ENCODE measurements at regions not wholly inside any gene's neighbourhood (a gene's known extent, or its start where the extent isn't known, plus 50 kb on each side); places are given as distances from the start of the nearest gene placed in this dataset.

DNA sequence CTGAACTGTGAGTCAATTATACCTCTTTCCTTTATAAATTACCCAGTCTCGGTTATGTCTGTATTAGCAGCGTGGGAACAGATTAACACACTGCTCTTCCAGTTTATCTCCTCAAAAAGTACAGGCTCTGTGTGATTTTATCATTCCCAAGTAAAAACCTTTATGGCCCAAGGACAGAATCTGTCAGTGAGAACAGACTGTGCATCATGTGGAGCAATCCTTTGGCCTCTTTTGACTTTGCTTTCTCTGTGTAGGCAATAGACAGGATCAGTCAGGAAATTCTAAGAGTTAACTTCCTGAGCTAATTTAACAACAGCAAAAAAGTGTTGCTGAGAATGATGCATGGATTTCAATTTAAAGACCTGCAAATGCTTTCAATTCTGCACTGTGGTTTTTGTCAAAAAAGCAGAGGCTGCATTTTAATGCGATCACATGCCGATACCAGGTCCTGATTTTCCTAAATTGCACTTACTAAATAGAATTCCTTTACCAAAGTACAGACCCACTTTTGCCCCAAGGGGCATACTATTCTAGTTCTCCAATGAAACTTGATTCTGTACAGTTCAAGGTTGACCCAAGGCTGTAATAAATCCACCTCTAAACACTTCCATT lies 246.7 kb upstream of the MARCKS start:
- TF ChIP-seq, protein P1, sequence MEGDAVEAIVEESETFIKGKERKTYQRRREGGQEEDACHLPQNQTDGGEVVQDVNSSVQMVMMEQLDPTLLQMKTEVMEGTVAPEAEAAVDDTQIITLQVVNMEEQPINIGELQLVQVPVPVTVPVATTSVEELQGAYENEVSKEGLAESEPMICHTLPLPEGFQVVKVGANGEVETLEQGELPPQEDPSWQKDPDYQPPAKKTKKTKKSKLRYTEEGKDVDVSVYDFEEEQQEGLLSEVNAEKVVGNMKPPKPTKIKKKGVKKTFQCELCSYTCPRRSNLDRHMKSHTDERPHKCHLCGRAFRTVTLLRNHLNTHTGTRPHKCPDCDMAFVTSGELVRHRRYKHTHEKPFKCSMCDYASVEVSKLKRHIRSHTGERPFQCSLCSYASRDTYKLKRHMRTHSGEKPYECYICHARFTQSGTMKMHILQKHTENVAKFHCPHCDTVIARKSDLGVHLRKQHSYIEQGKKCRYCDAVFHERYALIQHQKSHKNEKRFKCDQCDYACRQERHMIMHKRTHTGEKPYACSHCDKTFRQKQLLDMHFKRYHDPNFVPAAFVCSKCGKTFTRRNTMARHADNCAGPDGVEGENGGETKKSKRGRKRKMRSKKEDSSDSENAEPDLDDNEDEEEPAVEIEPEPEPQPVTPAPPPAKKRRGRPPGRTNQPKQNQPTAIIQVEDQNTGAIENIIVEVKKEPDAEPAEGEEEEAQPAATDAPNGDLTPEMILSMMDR (IDR thresholded peaks at IDR 0.05; ENCODE audit: low read length, missing control alignments) = no peak
- H3K4me3 ChIP-seq (replicated peaks; ENCODE audit: low read depth, low read length) = no peak overlapping the region
- DNase-seq (ENCODE audit: low read depth) = no peak

GRCh38 chr6:113616701-113617274 lies 240.4 kb upstream of the MARCKS start:
- TF ChIP-seq, protein P1 (IDR thresholded peaks at IDR 0.05; ENCODE audit: low read length, missing control alignments) = no peak
- DNase-seq (ENCODE audit: low read depth) = no peak
- H3K4me3 ChIP-seq (replicated peaks; ENCODE audit: low read depth, low read length) = no peak overlapping the region

DNA sequence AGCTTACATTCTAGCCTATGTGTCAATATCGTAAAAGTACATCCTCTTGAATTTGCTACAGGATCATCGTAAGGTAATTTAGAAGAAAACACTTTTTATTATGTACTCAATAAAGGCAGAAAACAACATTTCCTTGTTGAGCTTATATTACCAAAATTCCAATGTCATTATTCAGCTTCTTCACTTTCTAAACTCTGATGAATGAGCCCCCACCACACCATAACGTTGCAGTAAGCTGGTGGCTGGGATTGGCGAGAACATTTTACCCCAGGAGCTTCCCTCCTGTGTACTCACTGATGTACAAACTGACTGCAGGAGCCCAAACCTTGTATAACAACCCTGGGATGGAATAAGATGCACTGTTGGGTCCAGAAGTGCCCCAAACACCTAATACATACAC lies 238.1 kb upstream of the MARCKS start:
- no peak for DNase-seq (ENCODE audit: low read depth)
- TF ChIP-seq, protein P1 (IDR thresholded peaks at IDR 0.05; ENCODE audit: low read length, missing control alignments) = no peak
- no peak overlapping the region for H3K4me3 ChIP-seq (replicated peaks; ENCODE audit: low read depth, low read length)

GRCh38 chr6:113620386-113620785 lies 236.8 kb upstream of the MARCKS start:
- no peak overlapping the region for H3K4me3 ChIP-seq (replicated peaks; ENCODE audit: low read depth, low read length)
- TF ChIP-seq, protein P1 (IDR thresholded peaks at IDR 0.05; ENCODE audit: low read length, missing control alignments) = no peak

DNA sequence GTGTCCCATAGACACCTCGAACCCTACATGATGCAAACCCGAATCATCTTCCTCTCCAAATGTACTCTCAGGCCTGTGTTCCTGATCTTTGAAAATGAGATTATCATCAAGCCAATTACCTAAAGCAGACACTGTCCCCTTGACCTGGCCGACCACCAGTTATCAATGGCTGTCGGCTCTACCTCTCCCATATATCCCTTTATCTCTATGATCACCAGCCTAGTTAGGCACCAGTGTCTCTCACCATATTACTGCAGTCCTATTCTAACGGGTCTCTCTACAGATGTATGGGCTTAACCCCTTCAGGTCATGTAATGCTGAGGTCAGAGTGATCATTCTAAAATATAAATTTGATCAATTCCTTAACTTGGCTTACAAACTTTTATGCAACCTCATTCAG lies 234.9 kb upstream of the MARCKS start:
- DNase-seq (ENCODE audit: low read depth) = no peak
- H3K4me3 ChIP-seq (replicated peaks; ENCODE audit: low read depth, low read length) = no peak overlapping the region
- TF ChIP-seq, protein P1 (IDR thresholded peaks at IDR 0.05; ENCODE audit: low read length, missing control alignments) = no peak

More at GRCh38 chr6:113620386-113620785, 236.8 kb upstream of the MARCKS start:
- no peak for DNase-seq (ENCODE audit: low read depth)

DNA sequence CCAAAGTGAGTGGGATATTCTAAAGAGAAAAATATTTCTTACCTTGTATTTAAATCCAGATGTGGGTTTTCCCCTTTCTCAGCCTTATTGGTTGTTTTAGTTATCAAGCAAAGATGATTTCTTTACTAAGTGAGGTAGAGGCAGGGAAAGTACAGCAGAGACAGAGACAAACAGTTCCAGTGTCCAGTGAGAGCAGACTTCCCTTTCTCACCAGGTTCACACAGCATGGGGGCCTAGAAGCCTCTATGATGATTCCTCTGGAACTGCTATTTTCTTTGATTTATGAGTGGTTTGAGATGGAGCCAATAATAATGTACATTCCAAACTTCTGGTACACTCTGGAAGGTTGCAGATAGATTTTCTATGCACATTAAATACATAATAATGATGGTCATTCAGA lies 234.0 kb upstream of the MARCKS start:
- no peak for DNase-seq (ENCODE audit: low read depth)
- TF ChIP-seq, protein P1 (IDR thresholded peaks at IDR 0.05; ENCODE audit: low read length, missing control alignments) = no peak
- H3K4me3 ChIP-seq (replicated peaks; ENCODE audit: low read depth, low read length) = no peak overlapping the region

DNA sequence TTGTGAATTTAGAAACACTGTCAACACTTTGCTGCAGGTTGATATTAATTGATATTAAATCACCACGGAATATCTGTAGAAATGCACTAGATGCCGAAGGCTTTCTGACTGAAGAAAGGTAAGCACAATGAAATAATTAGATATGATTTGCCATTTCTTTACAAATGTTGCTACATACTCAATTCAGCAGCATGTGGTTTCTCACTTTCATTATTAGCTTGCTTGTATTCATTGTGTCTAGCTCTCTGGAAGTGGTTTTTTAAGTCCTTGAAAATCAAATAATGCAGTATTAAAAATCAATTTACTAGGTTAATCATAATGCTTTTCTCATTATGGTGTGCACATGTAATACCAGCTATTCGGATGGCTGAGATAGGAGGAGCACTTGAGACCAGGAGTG lies 231.3 kb upstream of the MARCKS start:
- TF ChIP-seq, protein P1 (IDR thresholded peaks at IDR 0.05; ENCODE audit: low read length, missing control alignments) = no peak
- H3K4me3 ChIP-seq (replicated peaks; ENCODE audit: low read depth, low read length) = no peak overlapping the region
- DNase-seq (ENCODE audit: low read depth) = no peak
